Hepatic stellate cell (primary cell): ENCODE measurements at regions not wholly inside any gene's neighbourhood (a gene's known extent, or its start where the extent isn't known, plus 50 kb on each side); places are given as distances from the start of the nearest gene placed in this dataset.

Experiments
- DNase-seq: peaks from one replicate; pipeline ENCODE4 v3.0.0; 2011; ENCODE audit warnings: low spot score

DNA sequence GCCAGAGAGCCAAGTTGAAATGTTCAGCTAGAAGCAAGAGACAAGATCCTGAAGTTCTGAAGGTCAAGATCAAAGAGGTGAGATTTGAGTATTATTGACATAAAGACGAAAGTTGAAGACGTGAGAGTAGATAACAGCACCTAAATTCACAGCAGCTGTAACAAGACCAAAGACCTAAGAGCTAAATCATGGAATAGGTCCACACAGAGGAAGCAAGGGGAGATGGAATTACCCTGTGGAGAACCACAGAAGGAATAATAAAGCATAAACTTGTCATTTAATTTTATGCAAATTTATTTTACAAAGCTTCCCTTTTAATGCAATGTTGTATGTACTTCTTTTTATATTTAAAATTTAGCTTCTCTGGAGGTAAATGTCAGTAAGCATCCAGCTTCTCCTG is 523.7 kb downstream of the NR2F1-AS1 start:
- no peak for DNase-seq

DNA sequence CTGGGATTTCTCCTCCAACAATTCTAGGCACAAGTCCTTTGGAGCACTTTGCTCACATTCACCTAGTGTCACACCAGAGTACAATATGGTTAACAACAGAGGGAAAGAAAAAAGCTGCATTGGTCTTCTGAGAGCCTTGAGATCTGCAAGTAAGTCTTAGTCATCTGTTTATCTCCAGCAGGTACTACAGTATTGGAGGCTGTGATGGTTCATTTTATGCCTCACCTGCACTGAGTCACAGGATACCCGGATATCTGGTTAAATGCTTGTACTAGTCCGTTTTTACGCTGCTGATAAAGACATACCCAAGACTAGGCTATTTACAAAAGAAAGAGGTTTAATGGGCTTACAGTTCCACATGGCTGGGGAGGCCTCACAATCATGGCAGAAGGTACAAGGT is 525.0 kb downstream of the NR2F1-AS1 start:
- DNase-seq: no peak

DNA sequence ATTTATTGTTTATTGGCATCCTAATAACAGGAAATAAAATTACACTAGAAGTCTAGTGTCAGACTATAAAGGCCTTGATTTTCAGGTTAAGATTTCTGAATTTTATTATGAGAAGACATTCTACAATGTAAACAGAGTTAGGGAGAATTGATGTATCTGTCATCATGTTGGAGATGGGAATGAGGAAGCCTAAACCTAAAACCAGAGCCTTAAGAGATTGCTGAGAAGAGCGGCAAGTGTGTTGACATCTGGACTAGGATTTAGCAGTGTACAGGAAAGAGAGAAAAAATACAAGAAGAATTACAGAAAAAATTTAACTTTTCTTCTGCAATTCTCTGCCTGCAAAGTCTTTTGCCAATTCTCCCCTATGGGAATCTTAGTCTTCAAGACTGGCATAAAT is 525.5 kb downstream of the NR2F1-AS1 start:
- no peak for DNase-seq

GRCh38 chr5:93054424-93055163 is 526.4 kb downstream of the NR2F1-AS1 start:
- DNase-seq: no peak

DNA sequence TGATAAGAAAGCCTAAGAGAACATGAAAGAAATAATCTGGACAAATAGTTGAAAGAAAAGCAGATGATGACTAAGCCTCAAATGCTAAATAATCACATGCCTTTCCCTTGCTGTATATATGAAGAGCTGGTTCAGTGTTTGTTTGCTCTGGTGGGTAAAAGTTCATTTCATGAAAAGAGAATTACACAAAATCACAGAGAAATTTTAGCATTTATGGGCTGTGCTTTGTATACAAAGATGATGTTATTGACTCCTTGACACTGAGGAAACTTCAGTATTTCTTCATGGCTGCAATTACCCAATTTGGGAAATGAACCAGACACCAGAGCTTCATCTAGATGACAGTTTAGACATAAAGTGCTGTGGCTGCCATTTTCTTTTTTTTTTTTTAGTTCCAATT is 527.2 kb downstream of the NR2F1-AS1 start:
- no peak for DNase-seq

- no peak for DNase-seq
These were observed 532.2 kb downstream of the NR2F1-AS1 start for GRCh38 chr5:93048858-93049257.

DNA sequence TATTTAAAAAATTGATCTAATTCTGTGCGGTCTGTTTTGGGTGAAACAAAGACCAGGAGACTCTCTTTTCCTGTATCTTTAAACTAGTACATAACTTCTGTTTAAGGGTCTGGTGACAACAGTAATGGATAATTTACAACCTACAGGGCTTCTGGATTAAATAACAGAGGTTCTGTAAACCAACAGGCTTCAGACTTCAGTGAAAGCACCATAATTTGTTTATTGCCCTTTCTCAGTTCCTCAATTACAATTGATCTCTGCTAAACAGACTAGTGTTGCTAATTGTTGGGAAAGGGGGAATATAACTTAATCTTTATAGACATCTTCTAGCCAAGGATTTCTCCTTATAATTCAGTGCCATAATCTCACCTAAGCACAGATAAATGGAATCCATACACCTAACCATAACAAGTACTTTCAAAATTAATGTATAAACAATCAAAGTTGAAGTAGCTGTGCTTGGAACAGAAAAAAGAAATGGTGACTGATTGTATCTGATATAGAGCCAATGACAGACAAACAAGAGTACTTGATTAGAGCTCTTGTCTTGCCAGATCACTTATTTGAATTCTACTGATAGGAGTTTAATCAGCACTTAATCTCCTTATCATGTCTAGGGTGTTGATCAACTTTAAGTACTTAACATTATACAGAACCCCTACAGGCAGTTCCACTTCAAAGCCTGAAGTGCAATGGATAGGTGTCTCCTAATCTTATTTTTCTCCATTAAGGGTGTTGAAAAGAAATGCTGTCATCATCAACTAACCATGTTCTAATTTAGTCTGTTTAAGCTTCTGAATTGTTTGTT is 536.0 kb downstream of the NR2F1-AS1 start:
- DNase-seq: no peak

DNA sequence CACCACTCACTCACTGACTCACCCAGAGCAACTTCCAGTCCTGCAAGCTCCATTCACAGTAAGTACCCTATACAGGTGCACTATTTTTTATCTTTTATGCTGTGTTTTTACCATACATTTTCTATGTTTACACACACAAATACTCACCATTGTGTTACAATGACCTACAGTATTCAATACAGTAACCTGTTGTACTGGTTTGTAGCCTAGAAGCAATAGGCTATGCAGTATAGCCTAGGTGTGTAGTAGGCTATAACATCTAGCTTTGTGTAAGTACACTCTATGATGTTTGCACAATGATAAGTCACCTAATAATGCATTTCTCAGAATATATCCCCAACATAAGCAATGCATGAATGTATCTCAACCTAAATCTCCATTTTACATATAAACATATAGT is 541.1 kb downstream of the NR2F1-AS1 start:
- DNase-seq: no peak

GRCh38 chr5:93034621-93035590 is 546.1 kb downstream of the NR2F1-AS1 start:
- no peak for DNase-seq

DNA sequence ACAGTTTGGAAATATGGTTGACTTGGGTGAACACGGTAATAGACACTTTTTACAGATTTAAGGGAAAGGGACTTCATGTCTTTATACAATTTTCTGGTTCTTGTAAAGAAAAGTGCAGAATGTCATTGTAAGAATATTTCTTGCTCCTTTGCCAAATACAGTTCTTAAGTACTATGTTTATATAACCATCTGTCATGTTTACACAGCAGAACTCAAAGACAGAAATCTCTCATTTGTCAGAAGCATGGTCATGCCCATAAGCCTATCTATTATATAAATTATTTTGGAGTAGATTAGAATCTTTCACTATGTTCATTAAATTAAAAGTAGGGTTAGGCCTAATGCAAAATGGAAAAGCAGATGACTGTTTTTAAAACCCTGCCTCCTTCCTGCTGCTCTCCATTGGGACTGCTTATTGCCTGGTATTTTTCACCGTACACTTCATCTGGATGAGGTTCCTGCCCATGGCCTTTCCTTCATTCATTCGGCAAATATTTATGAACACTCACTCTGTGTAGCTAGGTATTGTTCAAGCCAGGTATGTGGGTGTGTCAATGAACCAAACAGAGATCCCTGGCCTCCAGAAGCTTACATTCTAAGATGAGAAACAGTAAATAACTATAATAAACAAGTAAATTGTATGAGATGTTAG is 558.1 kb downstream of the NR2F1-AS1 start:
- no peak for DNase-seq

GRCh38 chr5:93022211-93022610 is 558.8 kb downstream of the NR2F1-AS1 start:
- DNase-seq: no peak

DNA sequence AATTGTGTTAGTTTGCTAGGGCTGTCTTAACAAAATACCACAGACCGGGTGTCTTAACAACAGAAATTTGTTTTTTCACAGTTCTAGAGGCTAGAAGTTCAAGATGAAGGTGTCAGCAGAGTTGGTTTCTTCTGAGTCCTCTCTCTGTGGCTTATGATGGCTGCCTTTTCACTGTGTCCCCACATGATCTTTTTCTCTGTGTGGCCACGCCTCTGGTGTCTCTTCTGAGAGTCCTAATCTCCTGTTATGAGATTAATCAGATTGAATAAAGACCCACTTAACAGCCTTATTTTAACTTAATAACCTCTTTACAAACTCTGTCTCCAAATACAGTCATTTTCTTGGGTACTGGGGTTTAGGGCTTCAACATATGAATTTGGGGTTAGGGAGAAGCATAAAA is 561.1 kb downstream of the NR2F1-AS1 start:
- no peak for DNase-seq

GRCh38 chr5:93018461-93018860 is 562.6 kb downstream of the NR2F1-AS1 start:
- no peak for DNase-seq

DNA sequence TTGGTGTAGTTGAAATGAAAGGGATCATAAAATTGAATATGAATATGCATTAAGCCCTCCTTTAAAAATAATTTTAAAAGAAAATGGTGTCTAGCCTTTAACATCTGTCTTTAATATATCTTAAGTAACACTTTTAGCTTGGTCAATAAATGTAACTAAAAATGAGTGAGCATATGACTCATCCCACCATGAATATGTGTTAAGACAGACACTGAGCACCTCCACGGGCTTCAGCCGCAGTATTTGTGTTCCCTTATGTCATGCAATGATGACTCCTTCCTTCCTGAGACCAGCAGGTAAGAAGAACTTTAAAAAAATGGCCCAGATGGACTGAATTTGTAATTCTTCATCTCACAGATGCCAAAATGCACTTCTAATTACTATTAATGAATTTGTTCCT is 563.2 kb downstream of the NR2F1-AS1 start:
- no peak for DNase-seq

- no peak for DNase-seq
These were observed 563.6 kb downstream of the NR2F1-AS1 start for GRCh38 chr5:93017376-93017775.

DNA sequence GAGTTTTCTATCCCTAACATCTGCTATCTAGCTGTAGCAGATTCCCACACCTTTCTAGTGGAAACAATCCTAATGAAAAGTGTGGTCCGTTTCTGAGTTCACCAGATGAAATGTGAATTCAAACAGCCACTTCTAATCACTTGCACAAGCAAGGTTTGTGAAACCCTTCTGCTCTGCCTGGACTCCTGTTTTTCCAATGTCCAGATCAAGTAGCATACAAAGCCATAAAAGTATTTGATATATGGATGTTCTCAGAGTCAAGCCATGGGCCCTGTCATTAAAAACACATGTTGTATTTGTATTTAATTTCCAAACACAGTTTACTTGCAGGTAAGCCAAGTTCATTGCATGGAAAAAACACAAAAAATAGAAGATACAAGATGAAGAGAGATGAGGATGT is 570.4 kb downstream of the NR2F1-AS1 start:
- no peak for DNase-seq

DNA sequence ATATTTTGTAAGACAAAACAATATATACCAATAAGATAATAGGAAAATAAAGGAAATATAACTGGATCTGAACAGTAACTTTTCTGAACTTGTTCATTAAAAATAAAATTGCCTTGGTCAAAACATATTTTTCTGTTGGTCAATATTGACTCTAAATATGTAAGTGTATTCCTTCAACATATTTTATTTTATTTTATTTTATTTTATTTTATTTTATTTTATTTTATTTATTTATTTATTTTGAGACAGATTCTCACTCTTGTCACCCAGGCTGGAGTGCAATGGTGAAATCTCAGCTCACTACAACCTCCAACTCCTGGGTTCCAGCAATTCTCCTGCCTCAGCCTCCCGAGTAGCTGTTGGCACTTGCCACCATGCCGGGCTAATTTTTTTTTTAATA is 571.0 kb downstream of the NR2F1-AS1 start:
- no peak for DNase-seq

DNA sequence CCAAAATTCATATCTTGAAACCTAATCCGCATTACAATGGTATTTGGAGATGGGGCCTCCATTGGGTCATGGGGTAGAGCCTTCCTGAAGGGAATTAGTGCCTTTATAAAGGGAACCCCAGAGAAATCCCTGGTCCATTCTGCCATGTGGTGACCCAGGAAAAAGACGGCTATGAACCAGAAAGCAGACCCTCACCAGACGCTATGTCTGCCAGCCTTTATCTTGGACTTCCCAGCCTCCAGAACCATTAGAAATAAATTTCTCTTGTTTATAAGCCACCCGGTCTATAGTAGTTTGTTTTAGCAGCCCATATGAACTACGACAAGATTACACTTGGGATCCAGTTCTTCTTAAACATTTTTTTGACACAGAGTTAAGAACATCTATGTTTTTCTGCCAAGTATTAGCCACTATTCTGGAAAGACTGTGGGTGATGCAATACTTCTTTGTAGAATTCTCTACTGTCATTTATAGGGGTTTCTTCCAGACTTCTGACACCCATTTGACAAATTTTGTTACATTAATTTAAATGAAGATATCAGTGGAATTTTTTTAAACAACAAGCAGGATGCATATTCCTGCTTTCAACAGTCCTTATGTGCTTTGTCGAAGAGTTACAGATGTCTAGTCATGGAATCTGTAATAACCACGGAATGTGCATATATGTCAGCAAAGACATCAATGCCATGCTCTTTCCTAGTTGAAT is 572.4 kb downstream of the NR2F1-AS1 start:
- no peak for DNase-seq

GRCh38 chr5:93006915-93007314 is 574.1 kb downstream of the NR2F1-AS1 start:
- no peak for DNase-seq

- no peak for DNase-seq
These were observed 582.6 kb downstream of the NR2F1-AS1 start for GRCh38 chr5:92998456-92998855.

DNA sequence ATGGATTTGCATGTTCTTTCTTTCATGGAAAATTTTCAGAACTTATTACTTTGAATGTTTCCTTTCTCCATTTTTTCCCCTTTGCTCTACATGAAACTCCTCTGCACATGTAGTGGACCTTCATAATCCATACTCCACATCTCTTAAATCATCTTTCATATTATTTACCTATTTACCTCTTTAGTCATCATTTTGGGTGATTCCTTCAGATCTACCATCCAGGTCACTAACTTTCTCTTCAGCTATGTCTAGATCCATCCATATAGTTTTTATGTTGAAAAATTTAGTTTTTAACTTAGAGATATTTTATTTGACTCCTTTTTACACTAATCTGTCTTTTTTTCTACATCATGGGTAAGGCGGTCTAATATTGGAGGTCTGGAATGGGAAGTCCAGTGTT is 586.6 kb downstream of the NR2F1-AS1 start:
- DNase-seq: no peak
